ENCODE measurements at regions not wholly inside any gene's neighbourhood (a gene's known extent, or its start where the extent isn't known, plus 50 kb on each side); places are given as distances from the start of the nearest gene placed in this dataset.

DNA sequence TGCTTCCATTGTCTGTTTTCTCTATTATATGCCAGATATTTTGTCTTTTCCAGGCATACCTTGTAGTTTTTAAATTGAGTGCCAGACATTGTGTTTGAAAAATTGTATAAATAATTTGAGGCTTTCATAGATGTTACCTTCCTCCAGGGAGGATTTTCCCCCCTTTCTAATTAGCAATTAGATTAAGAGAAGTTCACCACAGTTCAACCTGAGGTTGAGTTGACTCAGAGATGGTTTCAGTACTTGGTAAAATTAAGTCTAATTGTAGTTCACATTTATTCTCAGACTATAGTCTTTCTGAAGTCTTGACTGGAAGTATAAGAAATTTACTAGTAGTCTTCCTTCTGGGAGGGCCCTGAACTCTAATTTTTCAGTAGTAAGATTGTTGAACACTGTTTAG lies 104.1 kb upstream of the SCEL start:
- TF ChIP-seq, protein P1, sequence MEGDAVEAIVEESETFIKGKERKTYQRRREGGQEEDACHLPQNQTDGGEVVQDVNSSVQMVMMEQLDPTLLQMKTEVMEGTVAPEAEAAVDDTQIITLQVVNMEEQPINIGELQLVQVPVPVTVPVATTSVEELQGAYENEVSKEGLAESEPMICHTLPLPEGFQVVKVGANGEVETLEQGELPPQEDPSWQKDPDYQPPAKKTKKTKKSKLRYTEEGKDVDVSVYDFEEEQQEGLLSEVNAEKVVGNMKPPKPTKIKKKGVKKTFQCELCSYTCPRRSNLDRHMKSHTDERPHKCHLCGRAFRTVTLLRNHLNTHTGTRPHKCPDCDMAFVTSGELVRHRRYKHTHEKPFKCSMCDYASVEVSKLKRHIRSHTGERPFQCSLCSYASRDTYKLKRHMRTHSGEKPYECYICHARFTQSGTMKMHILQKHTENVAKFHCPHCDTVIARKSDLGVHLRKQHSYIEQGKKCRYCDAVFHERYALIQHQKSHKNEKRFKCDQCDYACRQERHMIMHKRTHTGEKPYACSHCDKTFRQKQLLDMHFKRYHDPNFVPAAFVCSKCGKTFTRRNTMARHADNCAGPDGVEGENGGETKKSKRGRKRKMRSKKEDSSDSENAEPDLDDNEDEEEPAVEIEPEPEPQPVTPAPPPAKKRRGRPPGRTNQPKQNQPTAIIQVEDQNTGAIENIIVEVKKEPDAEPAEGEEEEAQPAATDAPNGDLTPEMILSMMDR (IDR thresholded peaks at IDR 0.05) = no peak
- no peak for TF ChIP-seq POLR2AphosphoS5 (IDR thresholded peaks at IDR 0.05)
- TF ChIP-seq POLR2A (IDR thresholded peaks at IDR 0.05) = no peak

All from breast epithelium (tissue), 3 donors.